ENCODE measurements at regions not wholly inside any gene's neighbourhood (a gene's known extent, or its start where the extent isn't known, plus 50 kb on each side); places are given as distances from the start of the nearest gene placed in this dataset.

DNA sequence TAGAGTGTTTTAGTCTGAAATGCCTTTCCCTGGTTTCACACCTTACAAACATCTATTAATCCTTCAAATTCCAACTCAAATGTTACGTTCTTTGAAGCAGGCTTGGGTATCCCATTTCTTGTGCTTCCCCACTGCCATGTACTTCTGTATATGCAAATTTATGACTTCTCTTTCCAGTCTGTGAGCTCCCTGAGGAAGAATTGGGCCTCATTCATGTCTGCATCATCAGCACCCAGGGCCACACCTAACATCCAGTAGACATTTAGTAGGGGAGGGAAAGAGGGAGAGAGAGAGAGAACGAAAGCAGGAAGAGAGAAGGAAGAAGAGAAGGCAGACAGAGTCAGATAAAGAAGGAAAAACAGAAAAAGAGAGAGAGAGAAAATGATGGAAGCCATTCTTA is 53.3 kb upstream of the KY start:
- ATAC-seq (no peak), FAIRE-seq (no peak), DNase-seq (ENCODE audit: low spot score) (no peak)
- CTCF ChIA-PET (ENCODE audit: low intra/inter-chr PET ratio, low total read pairs), result no interaction called here
- Histone ChIP-seq H3K36me3 (replicated peaks in 1 of 2; ENCODE audit: control insufficient read depth in 1 of 2, insufficient read depth in 2 of 2, low read length in 2 of 2) (no peaks in the 10 kb centered on the region), H3K79me2 (ENCODE audit: insufficient read depth, low read length) (no peaks in the 10 kb centered on the region), H3K4me2 (ENCODE audit: low read depth, low read length) (no peak overlapping the region), H3K4me3 (replicated peaks in 1 of 3; ENCODE audit: insufficient read depth in 1 of 3, low read depth in 2 of 3, low read length in 3 of 3) (no peak overlapping the region), H4K20me1 (ENCODE audit: insufficient read depth, low read length) (no peaks in the 10 kb centered on the region), H2AFZ (ENCODE audit: low read length) (no peak overlapping the region), H3K27me3 (ENCODE audit: control insufficient read depth in 1 of 2, insufficient read depth in 2 of 2, low read length in 2 of 2) (0 out of 5 replicates have a peak, but pooled peaks cover 0 to 2% of the 10 kb centered on the region in 2 experiments), H3K4me1 (ENCODE audit: insufficient read depth, low read length) (no peaks in the 10 kb centered on the region), H3K27ac (ENCODE audit: extremely low read length, insufficient read depth, low read length) (no peak overlapping the region), H3K9ac (ENCODE audit: insufficient read depth, low read depth, low read length) (no peak overlapping the region), H3K9me3 (ENCODE audit: low read length) (no peaks in the 10 kb centered on the region)
- TF ChIP-seq, protein P1, sequence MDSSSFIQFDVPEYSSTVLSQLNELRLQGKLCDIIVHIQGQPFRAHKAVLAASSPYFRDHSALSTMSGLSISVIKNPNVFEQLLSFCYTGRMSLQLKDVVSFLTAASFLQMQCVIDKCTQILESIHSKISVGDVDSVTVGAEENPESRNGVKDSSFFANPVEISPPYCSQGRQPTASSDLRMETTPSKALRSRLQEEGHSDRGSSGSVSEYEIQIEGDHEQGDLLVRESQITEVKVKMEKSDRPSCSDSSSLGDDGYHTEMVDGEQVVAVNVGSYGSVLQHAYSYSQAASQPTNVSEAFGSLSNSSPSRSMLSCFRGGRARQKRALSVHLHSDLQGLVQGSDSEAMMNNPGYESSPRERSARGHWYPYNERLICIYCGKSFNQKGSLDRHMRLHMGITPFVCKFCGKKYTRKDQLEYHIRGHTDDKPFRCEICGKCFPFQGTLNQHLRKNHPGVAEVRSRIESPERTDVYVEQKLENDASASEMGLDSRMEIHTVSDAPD (CRISPR knock-in tag; IDR thresholded peaks at IDR 0.05), result no peak
- BruUV-seq (replicated peaks), result no TSS peak
- WGBS (ENCODE audit: low lambda C conversion rate), result 6% methylated on average over 2 of the region's 2 CpGs
- intact Hi-C loops (cut with micrococcal nuclease; ENCODE audit: unreplicated experiment) (no loop called here), in situ Hi-C loops (cut with HindIII; ENCODE audit: extremely low pct_ligation_motif_present, low pct_unique_long_range_greater_than_20kb) (no loop called here)
- POLR2A ChIA-PET, result no interaction called here

DNA sequence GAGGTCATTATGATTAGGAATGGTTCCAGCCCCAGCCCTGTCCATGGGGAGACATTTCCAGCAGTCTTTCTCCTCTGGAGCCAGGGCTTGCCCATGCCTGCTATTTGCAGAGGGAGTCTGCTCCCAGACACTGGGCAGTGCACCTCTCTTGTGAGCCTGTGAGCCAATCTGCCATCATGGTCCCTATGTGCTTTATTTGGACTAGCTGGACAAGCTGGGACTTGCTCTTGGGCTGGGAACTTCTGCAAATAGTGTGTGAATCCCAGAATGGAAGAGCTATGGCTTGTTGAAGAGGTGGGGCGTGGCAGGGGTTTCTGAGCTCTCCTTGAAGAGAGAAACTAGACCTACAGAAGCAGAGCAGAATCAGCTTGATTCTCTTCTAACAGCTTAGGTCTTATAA is 53.7 kb upstream of the KY start:
- Histone ChIP-seq H3K4me1 (ENCODE audit: insufficient read depth, low read length) (no peaks in the 10 kb centered on the region), H2AFZ (ENCODE audit: low read length) (no peak overlapping the region), H3K27ac (ENCODE audit: extremely low read length, insufficient read depth, low read length) (no peak overlapping the region), H3K9me3 (ENCODE audit: low read length) (no peaks in the 10 kb centered on the region), H3K79me2 (ENCODE audit: insufficient read depth, low read length) (no peaks in the 10 kb centered on the region), H4K20me1 (ENCODE audit: insufficient read depth, low read length) (no peaks in the 10 kb centered on the region), H3K4me3 (replicated peaks in 1 of 3; ENCODE audit: insufficient read depth in 1 of 3, low read depth in 2 of 3, low read length in 3 of 3) (no peak overlapping the region), H3K27me3 (ENCODE audit: control insufficient read depth in 1 of 2, insufficient read depth in 2 of 2, low read length in 2 of 2) (0 out of 5 replicates have a peak, but pooled peaks cover 0 to 5% of the 10 kb centered on the region in 2 experiments), H3K9ac (ENCODE audit: insufficient read depth, low read depth, low read length) (no peak overlapping the region), H3K36me3 (replicated peaks in 1 of 2; ENCODE audit: control insufficient read depth in 1 of 2, insufficient read depth in 2 of 2, low read length in 2 of 2) (no peaks in the 10 kb centered on the region), H3K4me2 (ENCODE audit: low read depth, low read length) (no peak overlapping the region)
- intact Hi-C loops (cut with micrococcal nuclease; ENCODE audit: unreplicated experiment), result no loop called here
- ATAC-seq (no peak), FAIRE-seq (no peak), DNase-seq (ENCODE audit: low spot score) (no peak)
- POLR2A ChIA-PET, result no interaction called here
- TF ChIP-seq FIP1L1 (IDR thresholded peaks at IDR 0.05; ENCODE audit: borderline replicate concordance, insufficient read depth, low read depth, low read length), result no peak
- no peak for TF ChIP-seq TP53 (CRISPR knock-in tag; conservative IDR thresholded peaks at IDR 0.05)
- no peak for TF ChIP-seq KLF15 (CRISPR knock-in tag; IDR thresholded peaks at IDR 0.05; ENCODE audit: borderline replicate concordance)
- no peak for TF ChIP-seq ZNF501 (CRISPR knock-in tag; IDR thresholded peaks at IDR 0.05)
- no peak for TF ChIP-seq HIVEP1 (CRISPR knock-in tag; IDR thresholded peaks at IDR 0.05)
- in situ Hi-C loops (cut with HindIII; ENCODE audit: extremely low pct_ligation_motif_present, low pct_unique_long_range_greater_than_20kb), result no loop called here
- BruUV-seq (replicated peaks), result no TSS peak
- 0% methylated on average over 1 of the region's 1 CpG for WGBS (ENCODE audit: low lambda C conversion rate)
- CTCF ChIA-PET (ENCODE audit: low intra/inter-chr PET ratio, low total read pairs), result no interaction called here

Measured in HepG2 (cell line).